MM.1S (cell line): ENCODE measurements at regions not wholly inside any gene's neighbourhood (a gene's known extent, or its start where the extent isn't known, plus 50 kb on each side); places are given as distances from the start of the nearest gene placed in this dataset.

ENCODE experiments used
- EZH2 ChIP-seq: fragments of 300-600 bp; sonication (generic); optimal IDR thresholded peaks from 2 replicates; pipeline ENCODE3; 2017; ENCODE audit warnings: low read depth, mild to moderate bottlenecking, antibody characterized with exemption, low read length, mixed read lengths
- EZH2phosphoT487 ChIP-seq: fragments of 300-600 bp; sonication (generic); IDR thresholded peaks from 2 replicates; pipeline ENCODE4 v1.6.1; 2018; ENCODE audit warnings: antibody characterized with exemption, low read length
- TF ChIP-seq, protein P1 (sequence below): fragments of 300-600 bp; sonication (generic); IDR thresholded peaks from 2 replicates; pipeline ENCODE4 v1.5.1; 2016; ENCODE audit warnings: antibody characterized with exemption, low read length, mixed read lengths

DNA sequence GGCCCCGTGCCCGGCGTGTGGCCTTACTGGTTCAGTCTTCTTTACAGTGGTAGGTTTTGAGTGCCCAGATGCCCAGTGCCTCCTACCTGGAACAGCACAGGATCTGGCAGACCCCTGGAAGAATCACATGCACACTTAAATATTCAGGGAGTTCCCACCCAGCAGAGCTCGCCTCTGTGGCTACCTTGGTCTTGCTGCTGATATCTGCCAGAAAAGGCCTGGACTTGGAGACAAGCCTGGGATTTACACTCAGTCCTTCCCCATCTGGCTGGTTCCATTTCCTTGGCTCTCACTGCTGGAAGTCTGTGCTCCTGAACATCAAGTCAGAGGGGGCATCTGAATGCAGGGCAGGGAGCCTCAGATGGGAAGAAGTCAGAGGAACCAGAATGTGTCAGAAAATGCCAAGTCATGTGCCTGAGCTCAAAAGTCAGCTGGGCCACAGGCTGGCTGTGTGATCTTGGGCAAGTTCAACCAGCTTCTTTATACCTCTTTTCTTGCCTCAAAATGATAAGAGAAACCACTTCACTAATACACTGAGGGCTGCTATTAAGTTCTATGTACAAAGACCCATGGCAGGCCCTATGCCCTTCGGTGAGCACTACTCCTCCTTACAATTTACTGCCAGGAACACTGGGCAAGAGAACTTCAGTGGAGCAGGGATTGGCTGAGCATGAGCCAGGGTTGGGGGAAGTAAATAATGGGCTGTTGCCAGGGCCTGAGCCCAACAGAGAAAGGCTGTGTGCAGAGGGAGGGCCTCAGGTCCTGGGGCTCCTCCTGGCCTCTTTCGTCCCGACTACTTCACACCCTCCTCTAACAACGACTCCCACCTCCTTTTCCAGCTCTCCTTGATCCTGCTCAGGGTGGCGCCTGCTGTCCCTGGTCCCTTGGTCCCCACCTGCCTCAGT, 135.9 kb downstream of the GPCPD1 start:
- no peak for TF ChIP-seq EZH2
- TF ChIP-seq, protein P1, sequence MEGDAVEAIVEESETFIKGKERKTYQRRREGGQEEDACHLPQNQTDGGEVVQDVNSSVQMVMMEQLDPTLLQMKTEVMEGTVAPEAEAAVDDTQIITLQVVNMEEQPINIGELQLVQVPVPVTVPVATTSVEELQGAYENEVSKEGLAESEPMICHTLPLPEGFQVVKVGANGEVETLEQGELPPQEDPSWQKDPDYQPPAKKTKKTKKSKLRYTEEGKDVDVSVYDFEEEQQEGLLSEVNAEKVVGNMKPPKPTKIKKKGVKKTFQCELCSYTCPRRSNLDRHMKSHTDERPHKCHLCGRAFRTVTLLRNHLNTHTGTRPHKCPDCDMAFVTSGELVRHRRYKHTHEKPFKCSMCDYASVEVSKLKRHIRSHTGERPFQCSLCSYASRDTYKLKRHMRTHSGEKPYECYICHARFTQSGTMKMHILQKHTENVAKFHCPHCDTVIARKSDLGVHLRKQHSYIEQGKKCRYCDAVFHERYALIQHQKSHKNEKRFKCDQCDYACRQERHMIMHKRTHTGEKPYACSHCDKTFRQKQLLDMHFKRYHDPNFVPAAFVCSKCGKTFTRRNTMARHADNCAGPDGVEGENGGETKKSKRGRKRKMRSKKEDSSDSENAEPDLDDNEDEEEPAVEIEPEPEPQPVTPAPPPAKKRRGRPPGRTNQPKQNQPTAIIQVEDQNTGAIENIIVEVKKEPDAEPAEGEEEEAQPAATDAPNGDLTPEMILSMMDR = no peak
- no peak for TF ChIP-seq EZH2phosphoT487
